HG03097 (cell line): ENCODE measurements at regions not wholly inside any gene's neighbourhood (a gene's known extent, or its start where the extent isn't known, plus 50 kb on each side); places are given as distances from the start of the nearest gene placed in this dataset.
"Not testable (repeated sequence)": the region's sequence is repeated elsewhere in the genome, so short reads cannot be mapped to it uniquely, and the experiment has no call there.

Source experiments
- ATAC-seq: cut with Tn5 transposase; IDR thresholded peaks from one replicate; pipeline ENCODE4 v1.9.1; 2021; ENCODE audit not compliant: unreplicated experiment, low FRiP score

DNA sequence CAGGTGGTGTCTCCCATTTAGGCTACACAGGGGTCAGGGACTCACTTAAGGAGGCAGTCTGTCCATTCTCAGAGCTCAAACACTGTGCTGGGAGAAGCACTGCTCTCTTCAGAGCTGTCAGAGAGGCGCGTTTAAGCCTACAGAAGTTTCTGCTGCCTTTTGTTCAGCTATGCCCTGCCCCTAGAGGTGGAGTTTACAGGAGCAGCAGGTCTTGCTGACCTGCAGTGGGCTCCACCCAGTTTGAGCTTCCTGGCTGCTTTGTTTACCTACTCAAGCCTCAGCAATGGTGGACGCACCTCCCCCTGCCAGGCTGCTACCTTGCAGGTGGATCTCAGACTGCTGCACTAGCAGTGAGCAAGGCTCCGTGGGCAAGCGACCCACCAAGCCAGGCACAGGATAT is 260.1 kb downstream of the MEF2C start:
- not testable (repeated sequence) for ATAC-seq

DNA sequence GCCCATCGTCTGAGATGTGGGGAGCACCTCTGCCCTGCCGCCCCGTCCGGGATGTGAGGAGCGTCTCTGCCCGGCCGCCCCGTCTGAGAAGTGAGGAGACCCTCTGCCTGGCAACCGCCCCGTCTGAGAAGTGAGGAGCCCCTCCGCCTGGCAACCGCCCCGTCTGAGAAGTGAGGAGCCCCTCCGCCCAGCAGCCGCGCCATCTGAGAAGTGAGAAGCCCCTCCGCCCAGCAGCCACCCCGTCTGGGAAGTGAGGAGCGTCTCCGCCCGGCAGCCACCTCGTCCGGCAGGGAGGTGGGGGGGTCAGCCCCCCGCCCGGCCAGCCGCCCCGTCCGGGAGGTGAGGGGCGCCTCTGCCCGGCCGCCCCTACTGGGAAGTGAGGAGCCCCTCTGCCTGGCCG is 267.2 kb downstream of the MEF2C start:
- ATAC-seq = not testable (repeated sequence)

GRCh38 chr5:88613051-88613450 is 269.9 kb downstream of the MEF2C start:
- no peak for ATAC-seq

DNA sequence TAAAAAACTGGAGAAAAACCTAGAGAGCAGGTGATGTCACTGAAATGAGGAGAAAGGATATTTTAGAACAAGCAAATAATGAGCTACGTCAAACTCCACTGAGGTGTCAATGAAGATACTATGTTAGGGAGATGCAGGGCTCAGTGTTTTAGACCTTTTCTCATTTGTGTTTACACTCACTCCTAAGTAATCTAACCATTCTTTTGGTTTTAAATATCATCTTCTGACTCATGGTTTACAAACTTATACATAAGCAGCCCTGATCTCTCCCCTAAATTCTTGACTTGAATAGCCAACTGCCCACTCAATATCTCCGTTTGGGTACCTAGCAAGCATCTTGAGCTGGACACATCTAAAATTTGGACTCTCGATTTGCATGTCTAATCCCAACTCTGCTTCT is 272.4 kb downstream of the MEF2C start:
- no peak for ATAC-seq

DNA sequence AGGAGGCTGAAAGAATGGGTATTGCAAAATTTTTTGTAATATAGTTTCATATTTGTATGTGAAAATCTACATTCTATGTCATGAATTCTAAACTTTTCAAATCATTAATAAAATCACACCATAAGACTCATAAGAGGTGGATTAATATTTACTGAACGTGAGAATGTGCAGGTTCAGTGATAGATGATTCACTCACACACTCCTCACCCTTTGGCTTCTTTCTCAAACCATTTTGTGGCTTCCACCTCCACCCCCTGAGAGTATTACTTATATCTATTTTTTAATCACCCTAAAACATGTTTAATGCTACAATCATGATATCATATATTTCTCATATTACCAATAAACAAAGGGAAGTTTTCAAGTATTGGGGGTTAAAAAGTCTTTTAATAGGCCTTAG is 275.5 kb downstream of the MEF2C start:
- no peak for ATAC-seq

DNA sequence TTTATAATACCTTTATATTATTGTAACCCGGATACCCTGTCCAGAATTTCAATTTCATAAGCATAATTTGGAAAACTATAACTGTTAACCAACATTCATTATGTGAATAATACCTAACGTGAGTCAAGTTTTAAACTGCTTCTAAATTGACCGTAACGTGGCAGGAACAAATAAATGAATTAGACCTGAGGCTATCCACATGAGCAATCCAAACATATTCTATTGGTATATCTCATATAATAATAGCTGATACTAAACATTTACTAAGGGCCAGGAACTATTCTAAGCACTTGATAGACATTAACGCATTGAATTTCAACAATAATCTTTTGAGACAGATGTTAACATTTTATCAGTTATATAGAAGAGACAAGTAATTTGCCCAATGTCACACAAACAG is 276.4 kb downstream of the MEF2C start:
- ATAC-seq = no peak

- ATAC-seq = no peak
Measured at GRCh38 chr5:88606173-88606572, 276.8 kb downstream of the MEF2C start.

GRCh38 chr5:88602584-88602983 is 280.4 kb downstream of the MEF2C start:
- ATAC-seq = no peak

DNA sequence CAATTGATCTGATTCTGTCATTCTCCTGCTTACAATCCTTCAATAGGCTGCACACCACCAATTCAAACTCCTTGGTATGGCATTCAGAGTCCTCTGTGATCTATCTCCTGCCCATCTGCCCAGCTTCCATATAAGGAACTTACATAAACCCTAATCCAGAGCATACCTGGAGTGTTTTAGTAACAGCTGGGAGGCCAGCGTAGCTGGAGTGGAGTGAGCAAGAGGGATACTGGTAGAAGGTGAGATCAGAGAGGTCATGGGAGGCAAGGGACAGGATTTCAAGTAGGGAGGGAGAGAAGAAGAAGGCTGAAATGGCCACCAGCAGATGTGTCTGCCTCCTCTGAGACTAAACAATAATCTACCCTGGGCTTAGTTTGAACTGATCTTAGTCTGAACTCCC is 288.5 kb downstream of the MEF2C start:
- no peak for ATAC-seq

GRCh38 chr5:88588609-88589008 is 294.4 kb downstream of the MEF2C start:
- no peak for ATAC-seq

GRCh38 chr5:88583471-88583870 is 299.5 kb downstream of the MEF2C start:
- ATAC-seq = no peak

DNA sequence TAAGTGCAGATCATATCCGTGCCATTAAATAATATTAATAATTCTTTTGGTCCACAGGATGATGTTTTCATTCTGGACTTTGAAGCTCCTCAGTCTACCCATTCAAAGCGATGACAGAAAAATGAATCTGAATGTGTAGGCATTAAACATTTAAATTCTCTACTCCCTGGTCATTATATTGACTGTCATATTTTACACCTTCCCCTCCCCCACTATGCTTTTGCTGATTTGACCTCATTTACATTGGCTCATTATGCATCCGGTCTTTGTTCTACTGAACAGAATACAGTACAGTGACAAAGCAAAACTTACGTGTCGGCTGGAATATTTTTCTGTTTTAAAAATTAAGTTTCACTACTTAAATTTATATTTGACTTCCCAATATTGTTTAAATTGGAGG is 289.7 kb upstream of the TMEM161B start:
- ATAC-seq = no peak

DNA sequence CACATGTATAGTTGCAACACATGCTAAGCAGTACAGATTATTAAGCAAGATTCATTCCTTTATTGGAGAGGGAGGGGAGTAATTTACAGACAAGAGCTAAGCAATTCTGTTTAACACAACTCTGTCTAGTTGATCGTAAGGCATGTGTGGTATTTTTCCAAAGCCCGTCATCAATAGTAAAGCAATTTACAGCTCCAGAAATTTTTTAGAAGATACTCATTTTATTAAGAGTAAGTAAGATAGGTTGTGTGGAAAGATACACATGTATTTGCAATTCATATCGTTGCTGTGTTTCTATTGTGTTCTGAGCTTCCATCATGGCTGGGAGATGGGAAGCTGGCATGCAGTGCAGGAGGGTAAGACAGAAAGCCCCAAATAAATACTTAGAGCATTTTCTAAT is 289.2 kb upstream of the TMEM161B start:
- no peak for ATAC-seq

- ATAC-seq = no peak
Measured at GRCh38 chr5:88557131-88557530, 288.5 kb upstream of the TMEM161B start.

- no peak for ATAC-seq
Measured at GRCh38 chr5:88556406-88556805, 287.8 kb upstream of the TMEM161B start.

DNA sequence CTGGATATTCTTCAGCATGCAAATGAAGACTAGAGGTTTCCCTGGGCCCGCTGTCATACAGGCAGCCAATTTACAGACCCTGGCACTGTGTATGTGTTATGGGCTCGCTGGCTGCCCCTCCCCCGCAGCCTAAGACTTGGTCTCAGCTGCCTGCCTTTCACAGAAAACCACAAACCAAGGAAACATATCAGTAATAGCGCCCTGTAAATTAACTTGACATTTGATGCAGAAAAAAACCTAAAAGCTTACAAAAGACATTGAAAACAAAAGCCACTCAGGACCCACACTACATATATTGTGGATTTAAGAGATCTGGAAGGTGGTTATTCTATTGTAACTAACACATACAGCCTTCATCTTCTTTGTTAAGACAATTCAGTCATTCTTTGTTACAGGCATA is 287.0 kb upstream of the TMEM161B start:
- ATAC-seq = no peak

- no peak for ATAC-seq
Measured at GRCh38 chr5:88553986-88554385, 285.3 kb upstream of the TMEM161B start.

- no peak for ATAC-seq
Measured at GRCh38 chr5:88553136-88553875, 284.7 kb upstream of the TMEM161B start.

GRCh38 chr5:88552426-88552825 is 283.8 kb upstream of the TMEM161B start:
- no peak for ATAC-seq

GRCh38 chr5:88551724-88552345 is 283.2 kb upstream of the TMEM161B start:
- no peak for ATAC-seq

DNA sequence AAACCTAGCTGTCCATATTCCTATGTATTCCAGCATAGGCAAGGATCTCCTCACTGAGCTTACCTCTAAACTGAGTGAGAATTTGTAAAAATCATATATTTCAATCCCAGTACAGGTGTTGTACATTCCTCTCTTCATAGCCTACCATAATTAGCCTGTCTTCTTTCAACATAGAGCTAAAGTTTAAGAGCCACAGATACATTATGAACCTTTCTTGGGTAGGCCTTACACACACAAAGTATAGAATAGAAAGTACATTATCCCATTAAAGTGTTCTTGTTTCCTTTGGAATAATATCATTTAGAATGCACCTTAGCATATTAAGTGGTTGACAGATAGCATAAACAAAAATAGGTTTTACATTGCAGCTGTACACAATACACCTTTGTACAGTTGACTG is 282.1 kb upstream of the TMEM161B start:
- no peak for ATAC-seq

- ATAC-seq = no peak
Measured at GRCh38 chr5:88548136-88548805, 279.6 kb upstream of the TMEM161B start.
